NCI-H345 treated with DMSO at 0.1 percent for 48 hours (cell line): ENCODE measurements at regions not wholly inside any gene's neighbourhood (a gene's known extent, or its start where the extent isn't known, plus 50 kb on each side); places are given as distances from the start of the nearest gene placed in this dataset.

ENCODE experiments used
- DNase-seq: peaks from one replicate; lab custom pipeline; 2025; ENCODE audit not compliant: unreplicated experiment; lab: John Stamatoyannopoulos, UW

DNA sequence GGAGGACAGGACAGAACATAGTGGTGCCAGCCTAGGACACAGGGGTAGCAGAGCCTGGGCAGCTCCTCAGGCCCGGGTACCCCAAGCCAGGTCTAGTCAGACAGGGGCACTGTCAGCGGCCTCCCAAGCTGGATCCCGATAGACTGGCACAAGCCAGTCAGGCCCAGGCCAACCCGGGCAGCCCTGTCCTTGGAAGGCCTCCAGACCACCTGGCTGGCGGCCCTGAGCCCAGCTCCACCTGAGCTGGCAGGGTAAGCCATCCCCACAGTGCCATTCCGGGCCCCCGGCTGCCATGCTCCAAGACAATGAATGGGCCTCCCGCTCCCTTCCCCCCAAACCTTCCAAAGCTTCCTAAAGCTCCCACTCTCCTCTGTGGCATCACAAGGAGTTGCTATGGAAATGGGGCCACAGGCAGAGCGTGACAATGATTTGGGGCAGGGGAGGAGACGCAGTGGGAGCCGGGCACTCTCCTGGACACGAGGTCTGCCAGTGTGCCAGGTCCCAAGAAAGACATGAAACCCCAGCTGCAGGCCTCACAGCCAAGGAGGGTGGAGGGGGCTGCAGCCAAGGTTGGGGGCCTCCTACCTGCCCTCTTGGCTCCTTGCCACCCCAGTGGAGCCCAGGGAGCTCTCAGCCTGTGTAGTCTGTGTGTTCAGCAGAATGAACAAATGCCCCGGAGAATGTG lies 165.6 kb upstream of the LINGO1 start:
- no peak for DNase-seq

DNA sequence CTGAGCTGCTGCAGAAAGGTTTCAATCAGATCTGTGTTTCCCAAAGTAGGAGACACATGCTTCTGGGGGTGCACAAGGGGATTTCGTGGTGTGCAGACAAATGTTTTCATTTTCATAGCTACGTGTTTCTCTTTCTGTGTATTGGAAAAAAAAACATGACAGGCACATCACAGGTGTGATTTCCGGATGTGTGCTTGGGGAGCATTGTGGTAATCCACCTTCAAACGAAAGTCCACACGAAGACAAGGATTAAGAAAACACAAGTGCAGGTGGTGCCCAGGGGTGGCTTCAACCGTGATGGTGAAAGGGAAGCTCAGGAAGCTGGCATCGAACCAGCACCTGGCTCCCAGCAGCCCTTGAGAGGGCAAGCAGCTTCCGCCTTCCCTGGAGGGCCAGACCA lies 164.6 kb upstream of the LINGO1 start:
- no peak for DNase-seq

GRCh38 chr15:77796046-77796729 lies 163.5 kb upstream of the LINGO1 start:
- DNase-seq = no peak

DNA sequence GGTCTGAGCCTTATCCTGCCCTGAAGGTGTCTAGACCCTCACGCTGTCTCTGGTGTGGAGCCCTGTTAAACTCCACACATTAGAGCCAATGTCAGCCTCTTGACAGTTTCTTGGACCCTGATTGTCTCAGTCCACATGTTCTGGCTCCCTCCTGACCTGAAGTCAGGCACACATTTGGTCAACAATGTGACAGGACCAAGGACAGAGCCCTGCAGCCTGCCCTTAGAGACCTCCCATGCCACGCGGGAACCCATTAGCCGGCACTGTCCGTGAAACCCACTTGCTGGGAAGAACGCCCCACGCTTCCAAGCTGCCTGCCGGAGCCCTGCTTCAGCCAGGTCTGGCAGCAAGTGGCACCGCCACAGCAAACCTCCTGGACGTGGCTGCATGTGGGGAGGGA lies 162.7 kb upstream of the LINGO1 start:
- DNase-seq = no peak

DNA sequence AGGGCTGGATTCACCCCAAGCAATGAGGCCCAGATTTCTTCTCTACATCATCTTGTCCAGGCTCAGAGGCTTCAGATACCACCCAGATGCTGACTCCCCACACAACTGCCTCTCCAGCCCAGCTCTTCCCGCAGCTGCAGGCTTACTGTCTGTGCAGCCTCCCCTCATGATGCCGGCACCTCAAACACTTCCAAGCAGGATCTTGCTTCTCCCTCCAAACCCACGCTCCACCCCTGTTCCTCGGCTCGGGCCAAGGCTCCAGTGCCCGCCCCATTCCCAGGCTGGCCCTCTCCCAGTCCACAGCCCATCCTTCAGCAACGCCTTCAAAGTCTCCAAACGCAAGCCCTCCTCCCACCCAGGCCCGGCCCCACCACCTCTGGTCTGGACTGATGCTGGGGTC lies 159.2 kb upstream of the LINGO1 start:
- DNase-seq = no peak

DNA sequence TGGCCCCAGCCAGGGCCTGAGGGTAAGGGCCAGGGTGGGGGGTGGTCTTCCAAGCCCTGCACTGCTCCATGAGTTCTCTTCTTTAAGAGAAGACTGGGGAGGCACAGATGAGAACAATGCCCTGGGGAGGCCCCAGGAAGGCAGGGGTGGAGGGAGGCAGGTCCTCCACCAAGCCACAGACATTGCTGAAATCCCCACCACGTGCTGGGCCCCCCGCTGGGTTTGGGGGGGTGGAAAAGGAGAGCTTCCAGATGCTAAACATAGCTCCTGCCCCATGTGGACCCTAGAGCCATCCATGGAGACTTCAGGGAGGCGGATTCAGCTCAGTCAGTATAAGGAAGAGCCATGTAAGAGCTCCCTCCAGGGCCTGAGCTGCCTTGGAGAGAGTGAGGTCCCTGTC lies 157.8 kb upstream of the LINGO1 start:
- DNase-seq = no peak

- peak; percentile 12 for DNase-seq
These were observed 154.2 kb upstream of the LINGO1 start for GRCh38 chr15:77786956-77787355.

GRCh38 chr15:77786181-77786890 lies 153.6 kb upstream of the LINGO1 start:
- DNase-seq = no peak

- DNase-seq = peak; percentile 40
These were observed 151.9 kb upstream of the LINGO1 start for GRCh38 chr15:77784361-77785292.

GRCh38 chr15:77783636-77784035 lies 150.9 kb upstream of the LINGO1 start:
- DNase-seq = no peak

DNA sequence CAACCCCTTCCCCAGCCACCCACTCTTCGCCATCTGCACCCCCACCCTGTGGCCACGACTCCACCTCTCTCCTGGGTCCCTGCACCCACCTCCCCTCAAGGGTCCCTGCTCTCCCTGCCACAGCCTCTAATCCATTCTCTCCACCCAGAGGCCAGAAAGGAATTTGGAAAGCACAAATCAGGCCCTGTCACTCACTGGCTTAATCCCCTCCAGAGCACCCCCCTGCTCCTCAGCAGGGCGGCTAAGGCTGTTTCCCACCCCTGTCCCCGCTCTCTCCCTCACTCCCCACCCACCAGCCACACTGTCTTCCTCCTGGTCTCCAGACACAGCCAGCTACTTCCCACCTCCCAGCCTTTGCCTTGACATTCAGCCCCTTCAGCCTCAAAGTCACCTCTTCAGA lies 150.0 kb upstream of the LINGO1 start:
- no peak for DNase-seq

- DNase-seq = no peak
These were observed 149.2 kb upstream of the LINGO1 start for GRCh38 chr15:77781946-77782240.

GRCh38 chr15:77781151-77781945 lies 148.6 kb upstream of the LINGO1 start:
- DNase-seq = no peak

GRCh38 chr15:77778802-77779201 lies 146.1 kb upstream of the LINGO1 start:
- no peak for DNase-seq

DNA sequence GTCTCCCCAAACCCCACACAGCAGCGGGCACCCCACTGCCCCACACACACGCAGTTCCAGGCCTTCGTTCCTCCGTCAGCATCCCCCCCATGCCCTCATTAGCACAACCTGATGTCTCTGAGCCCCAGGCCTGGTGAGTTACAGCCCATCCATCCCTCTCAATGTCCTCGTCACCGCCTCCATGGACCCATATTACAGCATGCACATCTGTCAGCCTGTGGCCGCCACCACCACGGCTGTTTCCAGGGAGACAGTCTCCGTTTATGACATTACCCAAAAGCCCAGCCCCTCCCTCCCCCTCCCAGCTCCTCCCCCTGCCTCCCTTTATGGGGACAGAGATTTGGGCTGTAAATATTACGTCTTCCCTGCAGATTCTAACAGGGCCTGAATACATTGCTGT lies 143.1 kb upstream of the LINGO1 start:
- no peak for DNase-seq

- no peak for DNase-seq
These were observed 142.7 kb upstream of the LINGO1 start for GRCh38 chr15:77775373-77775772.

- no peak for DNase-seq
These were observed 141.6 kb upstream of the LINGO1 start for GRCh38 chr15:77774350-77774749.

DNA sequence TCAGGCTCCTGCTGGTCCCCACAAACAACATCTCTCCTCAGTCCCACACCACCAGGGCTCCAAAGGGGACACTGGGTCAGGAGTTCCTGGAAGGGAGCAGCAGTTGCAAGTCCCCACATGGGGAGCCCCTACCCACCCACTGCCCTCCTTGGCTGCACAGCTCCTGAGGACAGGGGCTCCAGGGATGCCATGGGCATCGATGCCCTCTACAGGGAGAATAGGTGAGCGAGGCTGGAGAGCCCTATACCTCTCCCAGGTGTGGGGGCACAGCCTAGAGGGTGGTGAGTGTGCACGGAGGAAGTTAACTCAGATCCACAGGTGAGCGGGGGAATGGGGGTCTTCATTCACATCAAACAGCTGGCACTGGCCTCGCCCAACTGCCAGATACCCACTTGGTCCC lies 141.2 kb upstream of the LINGO1 start:
- no peak for DNase-seq

- no peak for DNase-seq
These were observed 140.1 kb upstream of the LINGO1 start for GRCh38 chr15:77772641-77773402.

- no peak for DNase-seq
These were observed 138.9 kb upstream of the LINGO1 start for GRCh38 chr15:77771616-77772015.
